ENCODE measurements at regions not wholly inside any gene's neighbourhood (a gene's known extent, or its start where the extent isn't known, plus 50 kb on each side); places are given as distances from the start of the nearest gene placed in this dataset.

- peak; percentile 58 to 88 (median 68) for TF ChIP-seq CTCF (IDR thresholded peaks at IDR 0.05)
- TF ChIP-seq POLR2A (IDR thresholded peaks at IDR 0.05) = no peak
Measured at GRCh38 chr12:126747530-126748149, 1519.3 kb upstream of the TMEM132C start.

Data from adrenal gland (tissue), 5 donors.